HepG2 (cell line): ENCODE measurements at regions not wholly inside any gene's neighbourhood (a gene's known extent, or its start where the extent isn't known, plus 50 kb on each side); places are given as distances from the start of the nearest gene placed in this dataset.

ENCODE experiments used
- ATAC-seq: fragments of 200-7000 bp; cut with Tn5 transposase; 3 replicates; pipeline ENCODE4 v1.9.1; 2020; ENCODE audit warnings: mild to moderate bottlenecking, moderate library complexity
- BruUV-seq: library from RNA; stranded (reverse); fragments of 400-500 nt; replicated peaks from 2 replicates; lab custom pipeline; 2021; lab: Mats Ljungman, UMichigan
- CTCF ChIA-PET: fragments of 300-600 bp; formaldehyde crosslinking; extraction: SDS; loops from one replicate; lab custom pipeline; 2021; ENCODE audit warnings: low total read pairs, inconsistent platforms, low intra/inter-chr PET ratio; lab: Yijun Ruan, JAX
- POLR2A ChIA-PET: fragments of 350-600 bp; sonication (Branson Sonifier 250); formaldehyde crosslinking; loops from one replicate; lab custom pipeline; 2020; ENCODE audit warnings: antibody characterized with exemption, inconsistent platforms; lab: Yijun Ruan, JAX
- DNase-seq: peaks from one replicate; pipeline ENCODE4 v3.0.0-alpha.2; 2015; ENCODE audit warnings: low spot score
- FAIRE-seq: peaks from 3 replicates; lab custom pipeline; 2011; peaks lifted over from hg19 to GRCh38; lab: Jason Lieb, UNC
- H2AFZ ChIP-seq: one replicate; pipeline ENCODE4 v1.6.1; 2011; ENCODE audit warnings: low read length, inconsistent platforms
- H3K27ac ChIP-seq: fragments of 300-600 bp; 3 replicates; pipeline ENCODE4 v1.8.0; 2011; ENCODE audit warnings: mixed run types, mild to moderate bottlenecking, mixed read lengths, low read length, inconsistent platforms; ENCODE audit not compliant: insufficient read depth; ENCODE audit errors: extremely low read length
- H3K27me3 ChIP-seq, 2 experiments: fragments of 200-600 bp in 1 of 2; 2 replicates in 1 of 2; 3 replicates in 1 of 2; pipeline versions ENCODE4 v1.6.0 to v1.8.0; 2011; ENCODE audit warnings: low read length in 2 of 2, mild to moderate bottlenecking in 2 of 2, moderate library complexity in 2 of 2, inconsistent platforms in 1 of 2; ENCODE audit not compliant: insufficient read depth in 2 of 2, control insufficient read depth in 1 of 2
- H3K36me3 ChIP-seq, 2 experiments: fragments of 200-600 bp in 1 of 2; replicated peaks in 1 of 2; 2 replicates in 1 of 2; 3 replicates in 1 of 2; pipeline versions ENCODE4 v1.5.1 to v1.8.0; 2011; ENCODE audit warnings: low read length in 2 of 2, inconsistent platforms in 1 of 2; ENCODE audit not compliant: insufficient read depth in 2 of 2, control insufficient read depth in 1 of 2
- H3K4me1 ChIP-seq: 2 replicates; pipeline ENCODE4 v1.5.1; 2012; ENCODE audit warnings: low read length, inconsistent platforms; ENCODE audit not compliant: insufficient read depth
- H3K4me2 ChIP-seq: 2 replicates; pipeline ENCODE4 v1.6.0; 2011; ENCODE audit warnings: low read depth, low read length, inconsistent platforms
- H3K4me3 ChIP-seq, 3 experiments: fragments of 200-600 bp in 1 of 3; sonication (generic), shearing (Covaris generic) in 1 of 3; replicated peaks in 1 of 3; 2 replicates each; pipeline ENCODE4 v1.5.1; 2011 to 2016; ENCODE audit warnings: low read length in 3 of 3, inconsistent platforms in 2 of 3, low read depth in 2 of 3, mild to moderate bottlenecking in 2 of 3, control low read depth in 1 of 3, mixed read lengths in 1 of 3; ENCODE audit not compliant: insufficient read depth in 1 of 3
- H3K79me2 ChIP-seq: one replicate; pipeline ENCODE4 v1.6.1; 2011; ENCODE audit warnings: low read length, inconsistent platforms; ENCODE audit not compliant: insufficient read depth
- H3K9ac ChIP-seq: 2 replicates; pipeline ENCODE4 v1.6.0; 2011; ENCODE audit warnings: mild to moderate bottlenecking, low read depth, low read length, inconsistent platforms; ENCODE audit not compliant: insufficient read depth
- H3K9me3 ChIP-seq: 2 replicates; pipeline ENCODE4 v1.5.1; 2012; ENCODE audit warnings: mild to moderate bottlenecking, low read length
- H4K20me1 ChIP-seq: 2 replicates; pipeline ENCODE4 v1.6.0; 2011; ENCODE audit warnings: inconsistent platforms, mild to moderate bottlenecking, low read length, moderate library complexity; ENCODE audit not compliant: insufficient read depth
- ATF7 ChIP-seq, 2 experiments: fragments of 450-650 bp in 1 of 2; sonication (generic) in 1 of 2; formaldehyde crosslinking in 1 of 2; IDR thresholded peaks; 2 replicates each; pipeline versions ENCODE4 v1.4.0 to v1.6.1; 2016 to 2020; ENCODE audit warnings: antibody characterized with exemption in 1 of 2, mild to moderate bottlenecking in 1 of 2, missing genetic modification reagents in 1 of 2
- CENPBD1 ChIP-seq: sonication (generic); formaldehyde crosslinking; IDR thresholded peaks from 2 replicates; pipeline ENCODE4 v1.8.0; 2022; ENCODE audit warnings: missing genetic modification reagents, low read depth, mild to moderate bottlenecking, borderline replicate concordance
- CREB1 ChIP-seq, 2 experiments: fragments of 450-650 bp in 1 of 2; IDR thresholded peaks; 2 replicates each; pipeline ENCODE4 v1.6.1; 2016 to 2017; ENCODE audit warnings: control low read depth in 1 of 2, mild to moderate bottlenecking in 1 of 2, missing compliant biosample characterization in 1 of 2, missing genetic modification characterization in 1 of 2
- HNF4A ChIP-seq: sonication (generic); formaldehyde crosslinking; IDR thresholded peaks from 2 replicates; pipeline ENCODE4 v1.4.0; 2020; ENCODE audit warnings: missing genetic modification reagents
- RFXANK ChIP-seq: IDR thresholded peaks from 2 replicates; pipeline ENCODE4 v1.6.1; 2016
- TEAD3 ChIP-seq: optimal IDR thresholded peaks from 2 replicates; pipeline ENCODE3; 2016; ENCODE audit warnings: borderline replicate concordance
- WGBS: methylation state at CpG from one replicate; pipeline ENCODE4 v1.1.6; 2017; ENCODE audit warnings: low lambda C conversion rate; 5-methylcytosine and 5-hydroxymethylcytosine counted together
- in situ Hi-C: cut with HindIII; loops from 2 replicates; pipeline ENCODE4 v1.10.0; 2017; ENCODE audit warnings: low pct_unique_long_range_greater_than_20kb; ENCODE audit not compliant: extremely low pct_ligation_motif_present
- intact Hi-C: fragments of 100-400 bp; cut with micrococcal nuclease; formaldehyde crosslinking; loops from one replicate; pipeline ENCODE4 v1.10.0; 2022; ENCODE audit not compliant: unreplicated experiment

- Histone ChIP-seq H3K9ac (no peak overlapping the region), H3K79me2 (no peaks in the 10 kb centered on the region), H4K20me1 (no peaks in the 10 kb centered on the region; the same call in 1 of the 2 replicates), H3K27ac (no peak overlapping the region), H3K4me1 (peaks cover 18% of the 10 kb centered on the region), H3K4me2 (no peak overlapping the region), H3K36me3 (no peaks in the 10 kb centered on the region), H3K27me3 (0 out of 5 replicates have a peak, but pooled peaks cover 0 to 1% of the 10 kb centered on the region in 2 experiments), H3K4me3 (no peak overlapping the region), H2AFZ (no peak overlapping the region), H3K9me3 (no peaks in the 10 kb centered on the region)
- DNase-seq (no peak), FAIRE-seq (no peak), ATAC-seq (no peak)
- BruUV-seq, result no TSS peak
- ChIA-PET CTCF (no interaction called here), POLR2A (no interaction called here)
- intact Hi-C loops (no loop called here), in situ Hi-C loops (no loop called here)
- WGBS, result 48% methylated on average over 5 of the region's 5 CpGs
- 0 out of 2 replicates have a peak, but pooled peaks have one; percentile 21 for TF ChIP-seq CREB1 (IDR thresholded peaks at IDR 0.05)
- no peak for TF ChIP-seq CREB1 (CRISPR knock-in tag; IDR thresholded peaks at IDR 0.05)
- no peak for TF ChIP-seq RFXANK (CRISPR knock-in tag)
- TF ChIP-seq ATF7 (IDR thresholded peaks at IDR 0.05), result peak; percentile 90
- no peak for TF ChIP-seq ATF7 (CRISPR knock-in tag; IDR thresholded peaks at IDR 0.05)
Observed at GRCh38 chr6:12386816-12387215, 96.7 kb downstream of the EDN1 start.

GRCh38 chr6:12391472-12391871, 101.3 kb downstream of the EDN1 start:
- H3K4me3 ChIP-seq, result no peak overlapping the region
- H3K9ac ChIP-seq, result no peak overlapping the region
- in situ Hi-C loops, result no loop called here
- H2AFZ ChIP-seq, result no peak overlapping the region
- H4K20me1 ChIP-seq, result no peaks in the 10 kb centered on the region
- no peaks in the 10 kb centered on the region for H3K79me2 ChIP-seq
- ATAC-seq (peak; percentile 31; the same call in 1 of the 3 replicates), DNase-seq (peak; percentile 27), FAIRE-seq (no peak)
- peaks cover 8% of the 10 kb centered on the region; the same call in 1 of the 2 replicates for H3K4me1 ChIP-seq
- ChIA-PET POLR2A (interaction anchor here (1.5 kb wide), 1 partner anchor 26 kb away, joined by 5 read pairs; no protein-coding TSS in a partner anchor), CTCF (no interaction called here)
- no peaks in the 10 kb centered on the region for H3K36me3 ChIP-seq
- H3K4me2 ChIP-seq, result no peak overlapping the region
- no peaks in the 10 kb centered on the region for H3K9me3 ChIP-seq
- WGBS, result 38% methylated on average over 3 of the region's 3 CpGs
- no peak overlapping the region for H3K27ac ChIP-seq
- BruUV-seq, result no TSS peak
- TF ChIP-seq TEAD3 (peak; percentile 9), HNF4A (CRISPR knock-in tag) (peak; percentile 21; the same call in 1 of the 2 replicates), CENPBD1 (no peak)
- no peaks in the 10 kb centered on the region for H3K27me3 ChIP-seq
- intact Hi-C loops, result no loop called here
